Panc1 (cell line): ENCODE measurements at regions not wholly inside any gene's neighbourhood (a gene's known extent, or its start where the extent isn't known, plus 50 kb on each side); places are given as distances from the start of the nearest gene placed in this dataset.

Experiments
- ATAC-seq: fragments of 200-7000 bp; cut with Tn5 transposase; 2 replicates; pipeline ENCODE4 v1.9.1; 2020; ENCODE audit warnings: mild to moderate bottlenecking, moderate library complexity
- BruUV-seq: library from RNA; stranded (reverse); fragments of 400-500 nt; replicated peaks from 2 replicates; lab custom pipeline; 2021; lab: Mats Ljungman, UMichigan
- CTCF ChIA-PET: fragments of 300-600 bp; sonication (Branson Sonifier 250); formaldehyde crosslinking; loops from one replicate; lab custom pipeline; 2022; ENCODE audit warnings: antibody characterized with exemption; lab: Charles Lee
- POLR2A ChIA-PET: fragments of 300-600 bp; sonication (Branson Sonifier 250); formaldehyde crosslinking; loops from one replicate; lab custom pipeline; 2022; ENCODE audit warnings: antibody characterized with exemption; lab: Charles Lee
- DNase-seq: peaks from one replicate; pipeline ENCODE4 v3.0.0-alpha.2; 2010; ENCODE audit warnings: low read depth, low spot score
- H3K27ac ChIP-seq: 2 replicates; pipeline ENCODE4 v1.5.1; 2011; ENCODE audit warnings: mild to moderate bottlenecking, low read length, inconsistent platforms
- H3K27me3 ChIP-seq: fragments of 200-500 bp; sonication (Bioruptor generic); 2 replicates; pipeline ENCODE4 v1.6.0; 2014; ENCODE audit warnings: low read length, inconsistent platforms; ENCODE audit not compliant: control insufficient read depth, insufficient read depth
- H3K36me3 ChIP-seq: fragments of 200-500 bp; sonication (Bioruptor generic); 2 replicates; pipeline ENCODE4 v1.5.1; 2014; ENCODE audit warnings: inconsistent platforms, mild to moderate bottlenecking, low read length, moderate library complexity; ENCODE audit not compliant: control insufficient read depth, insufficient read depth
- H3K4me1 ChIP-seq: 2 replicates; pipeline ENCODE4 v1.5.1; 2011; ENCODE audit warnings: inconsistent platforms, mild to moderate bottlenecking, low read length, moderate library complexity; ENCODE audit not compliant: control insufficient read depth, insufficient read depth
- H3K4me3 ChIP-seq, 2 experiments: 2 replicates each; pipeline ENCODE4 v1.5.1; 2011 to 2012; ENCODE audit warnings: low read depth in 2 of 2, low read length in 2 of 2, mild to moderate bottlenecking in 2 of 2, inconsistent platforms in 1 of 2, moderate library complexity in 1 of 2
- H3K9me3 ChIP-seq: fragments of 200-500 bp; sonication (Bioruptor generic); 2 replicates; pipeline ENCODE4 v1.5.1; 2014; ENCODE audit warnings: low read depth, mild to moderate bottlenecking, inconsistent platforms, low read length, moderate library complexity; ENCODE audit not compliant: control insufficient read depth, insufficient read depth
- POLR2AphosphoS5 ChIP-seq: IDR thresholded peaks from 2 replicates; pipeline ENCODE4 v1.6.1; 2012; ENCODE audit warnings: mild to moderate bottlenecking, low read depth, low read length, moderate library complexity
- REST ChIP-seq, 2 experiments: IDR thresholded peaks; 2 replicates each; pipeline ENCODE4 v1.6.1; 2011 to 2012; ENCODE audit warnings: low read depth in 2 of 2, control low read depth in 1 of 2, low read length in 1 of 2, mild to moderate bottlenecking in 1 of 2, moderate library complexity in 1 of 2; ENCODE audit not compliant: insufficient read depth in 1 of 2
- SIN3A ChIP-seq: IDR thresholded peaks from 2 replicates; pipeline ENCODE4 v1.6.1; 2012; ENCODE audit warnings: low read depth, mild to moderate bottlenecking, low read length, moderate library complexity, borderline replicate concordance; ENCODE audit not compliant: insufficient read depth
- TCF7L2 ChIP-seq: IDR thresholded peaks from 2 replicates; pipeline ENCODE4 v1.6.1; 2011; ENCODE audit warnings: mild to moderate bottlenecking, low read depth, low read length, inconsistent platforms
- in situ Hi-C: cut with HindIII; loops from 2 replicates; pipeline ENCODE4 v1.10.0; 2016; ENCODE audit warnings: low sequenced_read_pairs, low pct_unique_long_range_greater_than_20kb
- intact Hi-C: fragments of 100-400 bp; cut with micrococcal nuclease; formaldehyde crosslinking; loops from one replicate; pipeline ENCODE4 v1.10.0; 2022; ENCODE audit not compliant: unreplicated experiment
- TF ChIP-seq, protein P1 (sequence below): fragments of 450-650 bp; IDR thresholded peaks from 2 replicates; pipeline ENCODE4 v1.5.1; 2017; ENCODE audit warnings: mild to moderate bottlenecking

DNA sequence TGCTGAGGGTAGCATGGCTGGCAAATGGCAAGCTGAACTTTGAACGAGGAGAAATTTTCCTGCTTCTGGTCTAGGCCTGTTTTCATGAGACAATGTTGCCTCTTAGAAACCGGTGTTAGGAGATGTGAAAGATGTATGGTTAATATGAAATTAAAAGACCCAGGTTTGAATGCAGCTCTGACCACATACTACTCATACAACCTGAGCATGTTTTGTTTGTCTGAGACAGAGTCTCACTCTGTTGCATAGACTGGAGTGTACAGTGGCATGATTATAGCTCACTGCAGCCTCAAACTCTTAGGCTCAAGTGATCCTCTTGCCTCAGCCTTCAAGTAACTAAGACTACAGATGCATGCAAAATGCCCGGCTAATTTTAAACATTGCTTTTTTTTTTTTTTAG is 193.4 kb upstream of the FZD8 start:
- CTCF ChIA-PET = interaction anchor here (0.6 kb wide), 1 partner anchor 414 kb away, joined by 3 read pairs; no protein-coding TSS in a partner anchor
- intact Hi-C loops (no loop called here), in situ Hi-C loops (no loop called here)
- H3K36me3 ChIP-seq = no peaks in the 10 kb centered on the region
- no peaks in the 10 kb centered on the region for H3K27me3 ChIP-seq
- ATAC-seq = no peak
- BruUV-seq = no TSS peak
- POLR2A ChIA-PET = no interaction called here
- no peak for DNase-seq
- TF ChIP-seq POLR2AphosphoS5 = no peak
- H3K4me3 ChIP-seq = no peak overlapping the region
- no peak overlapping the region for H3K27ac ChIP-seq
- no peaks in the 10 kb centered on the region for H3K4me1 ChIP-seq
- peaks cover 1% of the 10 kb centered on the region; the same call in 1 of the 2 replicates for H3K9me3 ChIP-seq

- Histone ChIP-seq H3K27me3 (no peaks in the 10 kb centered on the region), H3K27ac (no peak overlapping the region), H3K36me3 (no peaks in the 10 kb centered on the region), H3K9me3 (no peaks in the 10 kb centered on the region), H3K4me3 (no peak overlapping the region), H3K4me1 (no peaks in the 10 kb centered on the region)
- ChIA-PET POLR2A (no interaction called here), CTCF (interaction anchor here (0.6 kb wide), 1 partner anchor 415 kb away, joined by 3 read pairs; no protein-coding TSS in a partner anchor)
- ATAC-seq = no peak
- intact Hi-C loops (no loop called here), in situ Hi-C loops (no loop called here)
- no peak for DNase-seq
- no peak for TF ChIP-seq REST (IDR thresholded peaks at IDR 0.05; ENCODE audit: insufficient read depth in 1 of 2, low read depth in 2 of 2, low read length in 1 of 2)
- TF ChIP-seq, protein P1, sequence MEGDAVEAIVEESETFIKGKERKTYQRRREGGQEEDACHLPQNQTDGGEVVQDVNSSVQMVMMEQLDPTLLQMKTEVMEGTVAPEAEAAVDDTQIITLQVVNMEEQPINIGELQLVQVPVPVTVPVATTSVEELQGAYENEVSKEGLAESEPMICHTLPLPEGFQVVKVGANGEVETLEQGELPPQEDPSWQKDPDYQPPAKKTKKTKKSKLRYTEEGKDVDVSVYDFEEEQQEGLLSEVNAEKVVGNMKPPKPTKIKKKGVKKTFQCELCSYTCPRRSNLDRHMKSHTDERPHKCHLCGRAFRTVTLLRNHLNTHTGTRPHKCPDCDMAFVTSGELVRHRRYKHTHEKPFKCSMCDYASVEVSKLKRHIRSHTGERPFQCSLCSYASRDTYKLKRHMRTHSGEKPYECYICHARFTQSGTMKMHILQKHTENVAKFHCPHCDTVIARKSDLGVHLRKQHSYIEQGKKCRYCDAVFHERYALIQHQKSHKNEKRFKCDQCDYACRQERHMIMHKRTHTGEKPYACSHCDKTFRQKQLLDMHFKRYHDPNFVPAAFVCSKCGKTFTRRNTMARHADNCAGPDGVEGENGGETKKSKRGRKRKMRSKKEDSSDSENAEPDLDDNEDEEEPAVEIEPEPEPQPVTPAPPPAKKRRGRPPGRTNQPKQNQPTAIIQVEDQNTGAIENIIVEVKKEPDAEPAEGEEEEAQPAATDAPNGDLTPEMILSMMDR = no peak
- no peak for TF ChIP-seq POLR2AphosphoS5
- TF ChIP-seq TCF7L2 = no peak
- TF ChIP-seq SIN3A = no peak
- BruUV-seq = no TSS peak
Measured at GRCh38 chr10:35834877-35835494, 192.9 kb upstream of the FZD8 start.

DNA sequence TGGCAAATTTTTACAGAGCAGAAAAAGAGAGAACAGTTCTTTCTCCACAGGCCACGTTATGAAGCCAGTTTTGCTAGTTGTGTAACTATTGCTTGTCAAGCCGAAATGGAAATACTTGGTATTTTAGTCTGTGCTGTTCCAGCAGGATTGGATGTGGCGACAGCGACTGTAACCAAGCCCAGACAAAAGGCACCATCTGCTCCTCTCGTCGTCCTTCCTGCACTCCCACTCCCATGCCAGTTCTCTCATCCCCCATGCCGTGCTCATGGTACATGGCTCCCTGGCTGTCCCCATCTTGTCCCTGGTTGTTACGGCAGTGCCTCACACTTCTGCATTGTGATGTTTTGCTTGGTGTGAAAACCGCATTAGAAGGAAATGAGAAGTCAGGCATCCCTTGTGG is 185.7 kb upstream of the FZD8 start:
- no peak for TF ChIP-seq REST (IDR thresholded peaks at IDR 0.05; ENCODE audit: insufficient read depth in 1 of 2, low read depth in 2 of 2, low read length in 1 of 2)
- TF ChIP-seq, protein P1 = no peak
- no peak for TF ChIP-seq TCF7L2
- no peak for TF ChIP-seq SIN3A
- TF ChIP-seq POLR2AphosphoS5 = no peak
- DNase-seq = no peak
- no peaks in the 10 kb centered on the region for H3K36me3 ChIP-seq
- H3K9me3 ChIP-seq = no peaks in the 10 kb centered on the region
- H3K27me3 ChIP-seq = no peaks in the 10 kb centered on the region
- in situ Hi-C loops (no loop called here), intact Hi-C loops (no loop called here)
- ChIA-PET CTCF (no interaction called here), POLR2A (no interaction called here)
- no TSS peak for BruUV-seq
- no peaks in the 10 kb centered on the region for H3K4me1 ChIP-seq
- ATAC-seq = no peak
- no peak overlapping the region for H3K4me3 ChIP-seq
- no peak overlapping the region for H3K27ac ChIP-seq
